ENCODE measurements at regions not wholly inside any gene's neighbourhood (a gene's known extent, or its start where the extent isn't known, plus 50 kb on each side); places are given as distances from the start of the nearest gene placed in this dataset.
"Not testable (repeated sequence)": the region's sequence is repeated elsewhere in the genome, so short reads cannot be mapped to it uniquely, and the experiment has no call there.

GRCh38 chr17:63019138-63019873 lies 53.3 kb downstream of the TANC2 start:
- DNase-seq: no peak

DNA sequence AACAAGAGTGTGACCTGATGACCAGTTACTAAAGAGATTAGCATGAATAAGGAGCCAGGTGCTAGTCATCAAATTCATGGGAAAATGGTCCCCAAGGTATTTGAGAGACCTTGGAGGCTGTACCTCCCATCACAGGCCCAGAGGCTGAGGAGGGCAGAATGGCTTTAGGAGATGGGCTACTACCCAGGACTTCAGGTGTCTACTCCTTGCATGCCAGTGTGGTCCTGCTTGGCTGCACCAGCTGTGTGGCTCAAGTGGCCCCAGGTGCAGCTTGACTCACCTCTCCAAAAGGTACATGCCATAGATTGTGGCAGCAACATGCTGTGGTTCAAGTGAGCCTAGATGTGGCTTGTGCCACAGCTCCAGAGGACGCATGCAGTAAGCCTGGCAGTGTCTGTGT lies 56.5 kb downstream of the TANC2 start:
- DNase-seq: no peak

DNA sequence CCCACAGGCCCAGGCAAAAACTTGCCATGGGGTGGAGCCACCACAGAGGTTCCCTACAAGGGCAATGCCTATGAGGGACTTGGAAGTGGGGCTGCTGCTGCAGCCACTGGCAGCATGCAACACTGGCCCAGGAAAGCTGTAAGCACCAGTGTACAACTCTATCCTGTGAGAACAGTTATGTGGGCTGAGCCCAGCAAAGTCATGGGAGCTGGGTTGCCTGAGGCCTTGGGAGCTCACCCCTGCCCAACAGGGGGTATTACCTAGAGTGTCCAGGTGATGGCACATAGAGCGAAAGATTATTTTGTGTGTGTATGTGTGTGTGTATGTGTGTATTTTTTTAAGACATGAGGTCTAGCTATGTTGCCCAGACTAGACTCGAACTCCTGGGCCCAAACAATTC lies 57.0 kb downstream of the TANC2 start:
- DNase-seq: no peak

- DNase-seq: no peak
These were observed 58.2 kb downstream of the TANC2 start for GRCh38 chr17:63024201-63024600.

DNA sequence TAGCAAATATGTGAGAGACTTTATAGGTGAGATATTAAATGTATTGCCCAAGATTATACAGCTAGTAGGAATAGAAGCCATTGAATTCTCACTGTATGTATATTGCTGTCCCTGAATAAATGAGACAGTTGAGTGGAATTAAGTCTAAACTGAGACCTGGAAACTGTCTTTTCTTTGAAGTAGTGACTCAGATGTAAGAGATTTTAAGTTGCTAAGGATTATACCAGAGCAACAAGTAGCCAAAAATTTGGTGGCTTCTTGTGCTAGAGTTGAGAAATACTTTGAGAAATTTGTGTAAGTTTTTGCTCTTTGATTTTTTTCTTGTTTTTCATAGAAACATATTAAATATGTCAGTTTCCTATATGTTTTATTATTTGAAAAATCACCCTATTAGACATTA lies 58.7 kb downstream of the TANC2 start:
- DNase-seq: peak; percentile 35

DNA sequence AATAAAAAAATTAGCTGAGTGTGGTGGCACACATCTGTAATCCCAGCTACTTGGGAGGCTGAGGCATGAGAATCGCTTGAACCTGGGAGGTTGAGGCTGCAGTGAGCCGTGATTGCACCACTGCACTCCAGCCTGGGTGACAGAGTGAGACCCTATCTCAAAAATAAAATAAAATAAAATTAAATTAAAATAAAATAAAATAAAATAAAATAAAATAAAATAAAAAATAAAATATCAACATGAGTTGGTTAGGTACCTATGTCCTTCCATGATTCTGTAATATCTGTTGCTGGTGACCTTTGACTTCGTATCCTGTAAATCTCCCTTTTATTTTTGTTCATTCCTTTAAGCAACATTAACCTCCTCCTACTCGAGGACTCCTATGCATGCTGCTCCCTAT lies 59.6 kb downstream of the TANC2 start:
- DNase-seq: not testable (repeated sequence)

- peak; percentile 78 for DNase-seq
These were observed 63.5 kb downstream of the TANC2 start for GRCh38 chr17:63029541-63029940.

GRCh38 chr17:63032142-63032541 lies 66.1 kb downstream of the TANC2 start:
- DNase-seq: no peak

DNA sequence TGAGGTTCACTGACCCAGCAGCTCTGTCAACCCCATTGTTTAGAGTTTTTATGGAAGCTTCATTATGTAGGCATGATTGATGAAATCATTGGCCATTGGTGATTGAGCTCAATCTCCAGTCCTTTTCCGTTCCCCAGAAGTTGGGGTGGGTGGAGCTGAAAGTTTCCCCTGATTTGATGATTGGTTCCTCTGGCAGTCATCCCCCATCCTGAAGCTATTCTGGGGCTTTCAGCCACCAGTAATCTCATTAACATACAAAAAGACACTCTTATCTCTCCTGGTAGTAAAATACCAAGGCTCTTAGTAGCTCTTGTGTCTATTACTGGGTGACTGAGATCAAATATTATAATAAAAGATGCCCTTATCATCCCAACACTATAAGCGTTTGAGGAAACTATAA lies 67.1 kb downstream of the TANC2 start:
- no peak for DNase-seq

DNA sequence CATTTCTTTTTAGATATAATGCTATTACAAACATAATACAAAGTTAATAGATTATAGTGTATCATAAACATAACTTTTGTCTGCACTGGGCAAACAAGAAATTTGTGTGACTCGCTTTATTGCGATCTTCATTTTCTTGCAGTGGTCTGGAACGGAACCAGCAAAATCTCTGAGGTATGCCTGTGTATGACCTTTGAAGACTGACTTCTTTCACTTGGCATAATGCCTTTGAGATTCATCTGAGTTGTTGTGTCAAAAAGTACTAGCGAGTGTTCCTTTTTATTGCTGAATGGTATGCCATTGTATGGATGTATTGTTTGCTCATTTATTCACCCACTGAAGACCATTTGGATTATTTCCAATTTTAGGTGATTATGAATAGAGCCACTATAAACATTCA lies 69.2 kb downstream of the TANC2 start:
- DNase-seq: peak; percentile 83

GRCh38 chr17:63035695-63036094 lies 69.7 kb downstream of the TANC2 start:
- peak; percentile 52 for DNase-seq

- DNase-seq: no peak
These were observed 73.3 kb downstream of the TANC2 start for GRCh38 chr17:63039342-63039741.

DNA sequence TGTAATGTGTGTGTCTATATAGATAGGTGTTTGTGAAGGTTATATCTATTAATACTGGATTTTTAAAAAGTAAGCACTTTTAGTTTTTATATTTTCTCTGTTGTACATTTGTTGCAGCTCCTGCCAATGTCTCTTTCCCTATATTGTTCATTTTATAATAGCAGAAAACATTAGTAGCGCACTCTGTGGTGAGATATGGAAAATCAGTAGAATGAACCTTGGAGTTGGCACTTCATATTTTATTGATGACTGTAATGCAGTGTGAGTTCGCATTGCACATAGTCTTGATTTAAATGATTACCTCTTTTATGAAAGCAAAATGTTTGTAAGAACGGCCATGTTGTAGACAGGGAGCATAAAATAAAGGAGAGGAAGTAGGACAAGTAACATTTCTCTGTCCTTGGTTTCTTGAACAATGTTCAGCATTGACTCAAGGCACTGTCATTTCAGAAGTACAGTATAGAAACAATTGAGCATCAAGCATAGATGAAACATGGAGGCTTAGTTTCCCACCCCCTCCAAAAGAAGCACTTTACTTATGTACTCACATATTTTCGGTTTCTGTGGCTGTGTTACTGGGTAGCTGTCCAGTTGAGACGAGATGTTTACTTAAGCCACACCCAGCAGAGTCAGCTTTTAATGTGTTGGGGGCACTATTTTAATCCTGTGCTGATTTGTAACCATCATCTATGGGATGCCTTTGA lies 74.0 kb downstream of the TANC2 start:
- peak; percentile 66 for DNase-seq

DNA sequence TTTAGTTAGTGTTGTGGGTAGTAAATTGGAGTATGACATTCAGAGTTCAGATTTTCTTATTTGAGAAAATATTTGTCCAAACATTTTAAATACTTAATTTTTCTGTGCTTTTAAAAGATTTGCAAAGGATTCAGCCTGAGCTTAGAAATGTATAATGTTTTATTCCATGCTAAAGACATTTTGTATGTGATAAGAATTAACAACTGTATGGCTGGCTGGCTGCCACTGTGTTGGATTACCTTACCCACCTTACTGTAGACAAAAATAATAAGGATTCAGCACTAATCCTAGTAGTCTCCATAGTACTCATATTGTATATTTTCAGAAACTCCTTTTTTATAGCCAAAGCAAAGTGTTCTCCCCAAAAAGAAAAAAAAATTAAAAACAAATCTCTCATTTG lies 74.8 kb downstream of the TANC2 start:
- no peak for DNase-seq

- peak; percentile 14 for DNase-seq
These were observed 75.2 kb downstream of the TANC2 start for GRCh38 chr17:63041251-63041650.

DNA sequence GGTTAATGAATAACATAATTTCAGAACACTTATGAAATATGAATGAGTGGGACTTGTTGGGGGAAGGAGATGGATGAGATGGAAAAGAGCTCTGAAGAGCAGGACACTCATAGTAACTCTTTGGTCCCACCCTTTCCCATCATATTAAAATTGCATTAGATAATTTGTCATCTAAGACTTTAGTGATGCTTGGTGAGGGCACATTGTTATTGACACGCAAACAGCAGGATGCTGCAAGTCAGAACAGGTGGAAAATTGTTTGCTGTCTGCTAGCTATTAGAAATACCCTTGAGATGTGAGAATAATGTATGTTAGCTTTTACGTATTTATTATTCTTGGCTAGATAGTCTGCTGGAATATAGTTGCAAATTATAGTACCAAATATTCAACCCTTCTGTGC lies 75.7 kb downstream of the TANC2 start:
- no peak for DNase-seq

DNA sequence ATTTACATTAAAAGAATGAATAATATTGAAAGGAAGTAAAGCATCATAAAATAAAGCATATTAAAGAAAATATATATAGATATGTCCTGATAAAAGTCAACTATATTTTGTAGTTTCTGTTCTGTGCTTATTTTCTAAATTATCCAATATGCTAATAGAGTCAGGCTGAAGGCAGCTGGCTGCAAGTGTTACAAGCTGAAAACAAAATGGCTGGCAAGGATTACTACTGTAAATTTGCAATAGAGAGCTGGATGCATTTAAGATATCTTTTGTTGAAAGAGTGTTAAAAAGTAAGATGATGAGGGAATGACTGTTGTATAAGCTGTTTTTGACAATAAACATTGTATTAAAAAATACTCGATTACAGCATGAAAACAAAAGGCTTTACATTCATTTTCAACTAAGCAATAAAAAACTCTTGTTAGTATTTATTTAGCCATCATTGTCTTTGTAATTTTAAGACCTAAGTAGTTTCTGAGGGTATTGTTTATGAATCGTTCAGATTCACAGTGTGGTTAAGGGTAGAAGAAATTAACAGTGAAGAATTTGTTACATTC lies 76.3 kb downstream of the TANC2 start:
- DNase-seq: no peak

DNA sequence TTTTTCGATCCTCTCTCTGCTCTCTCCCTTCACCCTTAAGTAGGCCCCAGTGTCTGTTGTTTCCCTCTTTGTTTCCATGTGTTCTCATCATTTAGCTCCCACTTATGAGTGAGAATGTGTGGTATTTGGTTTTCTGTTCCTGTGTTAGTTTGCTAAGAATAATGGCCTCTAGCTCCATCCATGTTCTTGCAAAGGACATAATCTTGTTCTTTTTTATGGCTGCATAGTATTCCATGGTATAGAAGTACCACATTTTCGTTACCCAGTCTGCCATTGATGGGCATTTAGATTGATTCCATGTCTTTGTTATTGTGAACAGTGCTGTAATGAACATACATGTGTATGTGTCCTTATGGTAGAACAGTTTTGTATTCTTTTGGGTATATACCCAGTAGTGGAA lies 91.5 kb downstream of the TANC2 start:
- not testable (repeated sequence) for DNase-seq

- no peak for DNase-seq
These were observed 100.3 kb downstream of the TANC2 start for GRCh38 chr17:63066158-63066813.

DNA sequence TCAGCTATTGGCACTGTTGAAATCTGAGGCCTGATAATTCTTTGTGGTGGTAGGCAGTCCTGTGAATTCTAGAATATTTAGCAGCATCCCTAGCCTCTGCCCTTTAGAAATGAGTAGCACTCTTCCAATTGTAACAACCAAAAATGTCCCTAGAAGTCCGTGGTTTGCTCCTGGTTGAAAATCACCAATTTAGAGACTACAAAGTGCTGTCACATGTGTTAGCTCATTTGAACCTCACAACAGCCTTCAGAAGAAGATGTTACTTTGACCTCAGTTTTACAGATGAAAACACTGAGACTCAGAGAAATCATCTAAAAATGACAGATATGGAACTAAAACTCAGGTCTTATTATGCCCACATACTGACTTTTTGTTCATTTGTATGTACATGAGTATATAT lies 103.2 kb downstream of the TANC2 start:
- DNase-seq: no peak

- peak; percentile 11 for DNase-seq
These were observed 104.0 kb downstream of the TANC2 start for GRCh38 chr17:63070031-63070430.

DNA sequence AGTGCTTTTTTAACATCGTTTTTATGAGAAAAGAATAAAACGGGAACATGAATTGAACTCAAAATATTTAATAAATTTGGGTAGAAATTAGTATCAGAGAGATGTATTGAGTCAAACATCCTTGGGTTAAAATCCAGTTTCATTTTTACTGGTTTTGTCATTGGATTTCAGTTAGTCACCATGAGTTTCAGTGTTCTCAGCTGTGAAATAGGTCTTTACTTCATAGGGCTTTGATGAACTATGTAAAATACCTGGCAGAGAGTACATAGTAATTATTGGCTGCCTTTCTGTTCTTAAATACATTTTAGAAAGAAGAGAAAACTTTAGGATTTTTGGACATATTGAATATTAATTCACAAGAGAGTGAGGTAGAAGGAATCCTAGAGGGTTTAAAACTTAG lies 105.8 kb downstream of the TANC2 start:
- no peak for DNase-seq

- no peak for DNase-seq
These were observed 109.9 kb downstream of the TANC2 start for GRCh38 chr17:63075969-63076368.

GRCh38 chr17:63078707-63079106 lies 112.7 kb downstream of the TANC2 start:
- DNase-seq: no peak
